ENCODE measurements at regions not wholly inside any gene's neighbourhood (a gene's known extent, or its start where the extent isn't known, plus 50 kb on each side); places are given as distances from the start of the nearest gene placed in this dataset.

DNA sequence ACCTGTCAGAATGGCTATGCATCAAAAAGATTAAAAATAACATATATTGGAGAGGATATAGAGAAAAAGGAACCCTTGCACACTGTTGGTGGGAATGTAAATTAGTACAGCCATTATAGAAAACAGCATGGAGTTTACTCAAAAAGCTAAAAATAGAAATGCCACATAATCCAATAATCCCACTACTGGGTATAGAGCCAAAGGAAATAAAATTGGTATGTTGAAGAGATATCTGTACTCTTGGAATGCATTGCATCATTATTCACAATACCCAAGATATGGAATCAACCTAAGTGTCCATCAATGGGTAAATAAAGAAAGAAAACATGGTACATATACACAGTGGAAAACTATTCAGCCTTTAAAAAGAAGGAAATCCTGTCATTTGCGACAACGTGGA is 77.2 kb downstream of the C1D start:
- TF ChIP-seq, protein P1, sequence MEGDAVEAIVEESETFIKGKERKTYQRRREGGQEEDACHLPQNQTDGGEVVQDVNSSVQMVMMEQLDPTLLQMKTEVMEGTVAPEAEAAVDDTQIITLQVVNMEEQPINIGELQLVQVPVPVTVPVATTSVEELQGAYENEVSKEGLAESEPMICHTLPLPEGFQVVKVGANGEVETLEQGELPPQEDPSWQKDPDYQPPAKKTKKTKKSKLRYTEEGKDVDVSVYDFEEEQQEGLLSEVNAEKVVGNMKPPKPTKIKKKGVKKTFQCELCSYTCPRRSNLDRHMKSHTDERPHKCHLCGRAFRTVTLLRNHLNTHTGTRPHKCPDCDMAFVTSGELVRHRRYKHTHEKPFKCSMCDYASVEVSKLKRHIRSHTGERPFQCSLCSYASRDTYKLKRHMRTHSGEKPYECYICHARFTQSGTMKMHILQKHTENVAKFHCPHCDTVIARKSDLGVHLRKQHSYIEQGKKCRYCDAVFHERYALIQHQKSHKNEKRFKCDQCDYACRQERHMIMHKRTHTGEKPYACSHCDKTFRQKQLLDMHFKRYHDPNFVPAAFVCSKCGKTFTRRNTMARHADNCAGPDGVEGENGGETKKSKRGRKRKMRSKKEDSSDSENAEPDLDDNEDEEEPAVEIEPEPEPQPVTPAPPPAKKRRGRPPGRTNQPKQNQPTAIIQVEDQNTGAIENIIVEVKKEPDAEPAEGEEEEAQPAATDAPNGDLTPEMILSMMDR (IDR thresholded peaks at IDR 0.05; ENCODE audit: low read length) = no peak
- TF ChIP-seq EZH2 (IDR thresholded peaks at IDR 0.05; ENCODE audit: borderline replicate concordance, low read length) = no peak

Measured in OCI-LY1 (cell line).